HG02642 (cell line): ENCODE measurements at regions not wholly inside any gene's neighbourhood (a gene's known extent, or its start where the extent isn't known, plus 50 kb on each side); places are given as distances from the start of the nearest gene placed in this dataset.

ENCODE experiments used
- ATAC-seq: cut with Tn5 transposase; IDR thresholded peaks from one replicate; pipeline ENCODE4 v1.9.1; 2021; ENCODE audit warnings: mild to moderate bottlenecking; ENCODE audit not compliant: unreplicated experiment, poor library complexity

GRCh38 chr5:74120585-74120984 is 494.6 kb downstream of the ARHGEF28 start:
- no peak for ATAC-seq

GRCh38 chr5:74118071-74118470 is 492.1 kb downstream of the ARHGEF28 start:
- no peak for ATAC-seq

GRCh38 chr5:74116984-74117383 is 491.0 kb downstream of the ARHGEF28 start:
- no peak for ATAC-seq

GRCh38 chr5:74116266-74116665 is 490.3 kb downstream of the ARHGEF28 start:
- ATAC-seq, result no peak

- ATAC-seq, result no peak
These were observed 487.9 kb downstream of the ARHGEF28 start for GRCh38 chr5:74113927-74114326.

GRCh38 chr5:74113196-74113540 is 487.2 kb downstream of the ARHGEF28 start:
- no peak for ATAC-seq

- no peak for ATAC-seq
These were observed 486.6 kb downstream of the ARHGEF28 start for GRCh38 chr5:74112372-74113195.

- ATAC-seq, result no peak
These were observed 485.8 kb downstream of the ARHGEF28 start for GRCh38 chr5:74111764-74112163.

GRCh38 chr5:74109344-74109743 is 483.3 kb downstream of the ARHGEF28 start:
- no peak for ATAC-seq

GRCh38 chr5:74107899-74108298 is 481.9 kb downstream of the ARHGEF28 start:
- no peak for ATAC-seq

- no peak for ATAC-seq
These were observed 479.3 kb downstream of the ARHGEF28 start for GRCh38 chr5:74105126-74105780.

- ATAC-seq, result no peak
These were observed 477.4 kb downstream of the ARHGEF28 start for GRCh38 chr5:74103131-74104023.

GRCh38 chr5:74100268-74100665 is 474.3 kb downstream of the ARHGEF28 start:
- ATAC-seq, result no peak

- ATAC-seq, result no peak
These were observed 473.7 kb downstream of the ARHGEF28 start for GRCh38 chr5:74099538-74100267.

GRCh38 chr5:74098941-74099340 is 472.9 kb downstream of the ARHGEF28 start:
- ATAC-seq, result no peak

GRCh38 chr5:74098456-74098855 is 472.5 kb downstream of the ARHGEF28 start:
- no peak for ATAC-seq

GRCh38 chr5:74096325-74096724 is 470.3 kb downstream of the ARHGEF28 start:
- ATAC-seq, result no peak

GRCh38 chr5:74095871-74096270 is 469.9 kb downstream of the ARHGEF28 start:
- no peak for ATAC-seq

GRCh38 chr5:74094782-74095108 is 468.7 kb downstream of the ARHGEF28 start:
- no peak for ATAC-seq

GRCh38 chr5:74094096-74094781 is 468.2 kb downstream of the ARHGEF28 start:
- no peak for ATAC-seq
